Type B pancreatic cell (in vitro differentiated cells): ENCODE measurements at regions not wholly inside any gene's neighbourhood (a gene's known extent, or its start where the extent isn't known, plus 50 kb on each side); places are given as distances from the start of the nearest gene placed in this dataset.
"Not testable (repeated sequence)": the region's sequence is repeated elsewhere in the genome, so short reads cannot be mapped to it uniquely, and the experiment has no call there.

Experiments used
- DNase-seq: peaks from one replicate; pipeline ENCODE4 v3.0.0; 2021; ENCODE audit warnings: mixed read lengths; ENCODE audit not compliant: unreplicated experiment; ENCODE audit errors: extremely low spot score
- H3K27ac Mint-ChIP-seq: 2 replicates; pipeline ENCODE4 v1.8.0; 2021; ENCODE audit warnings: mild to moderate bottlenecking, mixed read lengths
- H3K27me3 Mint-ChIP-seq: 2 replicates; pipeline ENCODE4 v1.8.0; 2021; ENCODE audit warnings: mixed read lengths
- H3K36me3 Mint-ChIP-seq: 2 replicates; pipeline ENCODE4 v1.8.0; 2021; ENCODE audit warnings: mixed read lengths
- H3K4me1 Mint-ChIP-seq: one replicate; pipeline ENCODE4 v1.8.0; 2021; ENCODE audit warnings: mixed read lengths; ENCODE audit not compliant: unreplicated experiment
- H3K4me3 Mint-ChIP-seq: 2 replicates; pipeline ENCODE4 v1.8.0; 2021; ENCODE audit warnings: mild to moderate bottlenecking, mixed read lengths
- H3K9me3 Mint-ChIP-seq: 2 replicates; pipeline ENCODE4 v1.8.0; 2021; ENCODE audit warnings: mixed read lengths
- CTCF ChIP-seq: fragments of 200-600 bp; sonication (generic); conservative IDR thresholded peaks from 2 replicates; pipeline ENCODE4 v1.5.0; 2021; ENCODE audit warnings: antibody characterized with exemption, mild to moderate bottlenecking

DNA sequence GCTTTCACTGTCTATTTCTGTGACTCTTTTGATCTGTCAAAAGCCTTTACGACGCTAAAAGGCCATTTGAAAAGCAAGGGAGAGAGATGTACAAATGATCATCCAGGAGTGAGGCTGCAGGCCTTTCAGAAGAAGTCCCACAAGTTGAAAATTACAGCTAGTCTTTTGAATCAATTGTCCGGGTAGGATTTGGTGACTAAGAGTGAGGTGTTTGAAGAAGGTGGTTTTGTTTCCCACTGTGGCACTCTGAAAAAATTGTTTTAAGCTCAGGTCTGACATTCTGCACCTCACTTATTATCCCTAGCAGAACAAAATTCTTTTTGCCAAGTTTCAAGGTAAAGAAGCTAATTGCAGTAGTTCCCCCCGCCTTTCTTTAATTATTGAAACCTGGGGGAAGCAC, 50.8 kb upstream of the TMEM108 start:
- no peak overlapping the region for H3K27ac Mint-ChIP-seq
- H3K4me3 Mint-ChIP-seq = no peak overlapping the region
- no peaks in the 10 kb centered on the region for H3K27me3 Mint-ChIP-seq
- H3K4me1 Mint-ChIP-seq = no peaks in the 10 kb centered on the region
- no peak for DNase-seq
- H3K9me3 Mint-ChIP-seq = no peaks in the 10 kb centered on the region
- no peak for TF ChIP-seq CTCF
- H3K36me3 Mint-ChIP-seq = no peaks in the 10 kb centered on the region

GRCh38 chr3:132984181-132984580, 54.0 kb upstream of the TMEM108 start:
- Mint-ChIP-seq H3K9me3 (peaks cover 8% of the 10 kb centered on the region), H3K36me3 (no peaks in the 10 kb centered on the region), H3K4me3 (no peak overlapping the region), H3K27me3 (no peaks in the 10 kb centered on the region), H3K27ac (no peak overlapping the region), H3K4me1 (no peaks in the 10 kb centered on the region)
- TF ChIP-seq CTCF = no peak
- no peak for DNase-seq

DNA sequence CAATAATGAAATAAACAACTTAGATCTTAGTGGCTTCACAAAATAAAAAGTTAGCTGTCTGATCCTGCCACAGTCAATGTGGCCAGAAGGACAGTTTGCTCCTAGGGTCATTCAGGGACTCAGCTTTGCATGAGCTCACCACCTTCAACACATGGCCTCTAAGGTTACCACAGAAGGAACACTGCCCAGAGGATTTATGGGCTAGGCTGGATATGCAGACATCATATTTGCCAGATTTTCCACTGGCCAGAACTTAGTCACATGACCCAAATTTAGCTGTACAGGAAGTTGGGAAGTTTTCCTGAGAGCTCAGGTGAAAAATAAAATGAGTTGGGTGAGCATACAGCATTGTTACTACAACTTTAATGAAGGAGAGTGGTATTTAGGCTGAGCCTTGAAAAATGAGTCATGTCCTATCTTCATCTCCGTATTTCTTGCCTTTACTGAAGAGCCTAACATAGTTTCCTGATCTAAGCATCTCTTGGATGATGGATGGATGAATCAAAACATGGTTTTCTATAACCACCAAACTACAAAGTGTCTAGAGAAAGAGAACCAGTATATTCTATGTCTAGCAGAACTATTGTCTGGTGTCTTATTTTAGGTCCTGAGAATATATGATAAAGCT, 54.9 kb upstream of the TMEM108 start:
- Mint-ChIP-seq H3K4me1 (peaks cover 3% of the 10 kb centered on the region), H3K4me3 (no peak overlapping the region), H3K9me3 (peaks cover 8% of the 10 kb centered on the region), H3K27ac (no peak overlapping the region), H3K27me3 (no peaks in the 10 kb centered on the region), H3K36me3 (no peaks in the 10 kb centered on the region)
- no peak for TF ChIP-seq CTCF
- no peak for DNase-seq

DNA sequence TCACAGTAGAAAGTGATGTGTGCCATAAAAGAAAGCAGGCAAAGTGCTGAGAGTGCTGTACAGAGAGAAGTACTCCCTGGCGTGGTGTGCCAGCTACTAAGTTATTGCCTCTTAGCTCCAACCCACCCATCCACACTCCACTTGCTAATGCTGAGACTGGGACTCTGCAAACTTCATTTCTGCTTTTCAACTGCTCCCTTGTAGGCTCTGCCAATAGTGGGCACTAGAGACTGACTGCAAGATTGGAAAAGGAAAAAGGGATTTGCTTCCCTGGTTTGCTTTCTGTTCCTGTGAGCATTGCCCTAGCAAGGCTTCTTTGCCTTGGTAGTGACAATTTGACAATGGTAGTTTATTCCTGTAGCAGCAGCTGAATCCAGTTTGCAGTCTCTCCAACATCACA, 56.5 kb upstream of the TMEM108 start:
- Mint-ChIP-seq H3K36me3 (no peaks in the 10 kb centered on the region), H3K4me3 (no peak overlapping the region), H3K27ac (no peak overlapping the region), H3K9me3 (peaks cover 8% of the 10 kb centered on the region), H3K4me1 (peaks cover 5% of the 10 kb centered on the region), H3K27me3 (no peaks in the 10 kb centered on the region)
- no peak for TF ChIP-seq CTCF
- DNase-seq = no peak

DNA sequence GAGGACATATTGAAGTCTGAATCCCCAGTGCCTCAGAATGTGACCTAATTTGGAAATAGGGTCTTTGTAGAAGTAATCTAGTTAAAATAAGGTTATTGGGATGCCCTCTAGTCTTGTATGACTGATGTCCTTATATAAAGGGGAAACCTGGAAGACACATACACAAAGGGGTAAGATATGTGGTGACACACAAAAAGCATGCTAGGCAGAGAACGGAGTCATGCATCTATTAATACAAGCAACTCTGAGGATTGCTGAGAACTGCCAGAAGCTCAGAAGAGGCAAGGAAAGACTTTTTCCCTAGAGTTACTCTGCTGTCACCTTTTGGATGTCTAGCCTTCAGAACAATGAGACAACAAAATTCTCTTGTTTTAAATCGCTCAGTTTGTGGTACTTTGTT, 58.1 kb upstream of the TMEM108 start:
- Mint-ChIP-seq H3K9me3 (peaks cover 8% of the 10 kb centered on the region), H3K4me3 (no peak overlapping the region), H3K36me3 (no peaks in the 10 kb centered on the region), H3K27me3 (no peaks in the 10 kb centered on the region), H3K27ac (no peak overlapping the region), H3K4me1 (peaks cover 5% of the 10 kb centered on the region)
- TF ChIP-seq CTCF = no peak
- no peak for DNase-seq

DNA sequence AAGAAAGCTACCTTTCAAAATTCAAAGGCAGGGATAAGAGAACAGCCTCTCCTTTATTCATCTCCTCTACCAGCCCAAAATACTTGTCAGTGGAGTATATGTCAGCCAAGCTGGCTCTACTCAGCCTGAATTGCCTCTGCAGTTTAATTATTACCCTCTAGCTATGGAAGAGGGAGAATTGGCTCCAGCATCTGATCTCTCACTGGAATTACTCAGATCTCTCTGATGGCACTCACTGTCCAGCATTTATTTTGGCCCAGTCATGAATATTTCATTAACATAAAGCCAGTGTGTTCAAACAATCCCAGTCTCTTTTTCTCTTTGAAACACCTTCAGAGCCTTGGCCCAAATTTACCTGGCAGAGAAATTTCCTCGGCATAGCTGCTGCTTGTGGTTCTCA, 58.6 kb upstream of the TMEM108 start:
- Mint-ChIP-seq H3K4me3 (no peak overlapping the region), H3K9me3 (peaks cover 8% of the 10 kb centered on the region), H3K27me3 (no peaks in the 10 kb centered on the region), H3K4me1 (peaks cover 5% of the 10 kb centered on the region), H3K36me3 (no peaks in the 10 kb centered on the region), H3K27ac (no peak overlapping the region)
- DNase-seq = no peak
- no peak for TF ChIP-seq CTCF

- not testable (repeated sequence) for H3K27me3 Mint-ChIP-seq, DNase-seq, H3K36me3 Mint-ChIP-seq, H3K9me3 Mint-ChIP-seq, H3K4me1 Mint-ChIP-seq, H3K27ac Mint-ChIP-seq, H3K4me3 Mint-ChIP-seq
These were observed 59.2 kb upstream of the TMEM108 start for GRCh38 chr3:132978946-132979345.
